ENCODE measurements at regions not wholly inside any gene's neighbourhood (a gene's known extent, or its start where the extent isn't known, plus 50 kb on each side); places are given as distances from the start of the nearest gene placed in this dataset.
"Not testable (repeated sequence)": the region's sequence is repeated elsewhere in the genome, so short reads cannot be mapped to it uniquely, and the experiment has no call there.

- ChIA-PET CTCF (no interaction called here), POLR2A (no interaction called here)
- H3K4me3 Mint-ChIP-seq = no peak overlapping the region
- Histone ChIP-seq H3K4me1 (ENCODE audit: insufficient read depth, low read length) (no peaks in the 10 kb centered on the region), H3K36me3 (ENCODE audit: insufficient read depth, low read length) (no peaks in the 10 kb centered on the region), H3K4me3 (ENCODE audit: low read length) (no peak overlapping the region), H3K9me3 (ENCODE audit: control insufficient read depth in 1 of 2, insufficient read depth in 1 of 2, low read length in 2 of 2) (no peaks in the 10 kb centered on the region), H3K27ac (ENCODE audit: low read depth in 1 of 2, low read length in 2 of 2) (no peak overlapping the region), H3K27me3 (ENCODE audit: control insufficient read depth in 1 of 2, insufficient read depth in 2 of 2, low read length in 2 of 2) (no peaks in the 10 kb centered on the region)
- H3K4me1 Mint-ChIP-seq (ENCODE audit: low read depth) = no peaks in the 10 kb centered on the region
- TF ChIP-seq CTCF (IDR thresholded peaks at IDR 0.05) = no peak
- no peaks in the 10 kb centered on the region for H3K36me3 Mint-ChIP-seq (ENCODE audit: low read depth)
- intact Hi-C loops (cut with DNase I, micrococcal nuclease) = no loop called here
- peaks cover 6% of the 10 kb centered on the region for H3K9me3 Mint-ChIP-seq
- H3K27ac Mint-ChIP-seq = no peak overlapping the region
- ATAC-seq (ENCODE audit: poor library complexity) (no peak), DNase-seq (no peak)
- no peaks in the 10 kb centered on the region for H3K27me3 Mint-ChIP-seq
These were observed 91.7 kb upstream of the TMSB4Y start for GRCh38 chrY:13611965-13612364.

- TF ChIP-seq CTCF (IDR thresholded peaks at IDR 0.05) = no peak
- H3K4me1 ChIP-seq (ENCODE audit: insufficient read depth, low read length) = no peaks in the 10 kb centered on the region
- DNase-seq (no peak), ATAC-seq (ENCODE audit: poor library complexity) (no peak)
- no peak overlapping the region for H3K4me3 ChIP-seq (ENCODE audit: low read length)
- POLR2A ChIA-PET = no interaction called here
- H3K36me3 Mint-ChIP-seq (ENCODE audit: low read depth) = no peaks in the 10 kb centered on the region
- no peaks in the 10 kb centered on the region for H3K4me1 Mint-ChIP-seq (ENCODE audit: low read depth)
- H3K27ac ChIP-seq (ENCODE audit: low read depth in 1 of 2, low read length in 2 of 2) = no peak overlapping the region
- CTCF ChIA-PET = no interaction called here
- H3K9me3 ChIP-seq (ENCODE audit: control insufficient read depth in 1 of 2, insufficient read depth in 1 of 2, low read length in 2 of 2) = no peaks in the 10 kb centered on the region
- intact Hi-C loops (cut with DNase I, micrococcal nuclease) = no loop called here
- H3K27ac Mint-ChIP-seq = no peak overlapping the region
- no peaks in the 10 kb centered on the region for H3K9me3 Mint-ChIP-seq
- no peak overlapping the region for H3K4me3 Mint-ChIP-seq
- no peaks in the 10 kb centered on the region for H3K27me3 Mint-ChIP-seq
- no peaks in the 10 kb centered on the region for H3K36me3 ChIP-seq (ENCODE audit: insufficient read depth, low read length)
- no peaks in the 10 kb centered on the region for H3K27me3 ChIP-seq (ENCODE audit: control insufficient read depth in 1 of 2, insufficient read depth in 2 of 2, low read length in 2 of 2)
These were observed 111.2 kb upstream of the TMSB4Y start for GRCh38 chrY:13592450-13592849.

- ATAC-seq (ENCODE audit: poor library complexity); H3K4me3 Mint-ChIP-seq; H3K9me3 ChIP-seq (ENCODE audit: control insufficient read depth in 1 of 2, insufficient read depth in 1 of 2, low read length in 2 of 2); H3K36me3 ChIP-seq (ENCODE audit: insufficient read depth, low read length); CTCF ChIA-PET; H3K27me3 ChIP-seq (ENCODE audit: control insufficient read depth in 1 of 2, insufficient read depth in 2 of 2, low read length in 2 of 2); POLR2A ChIA-PET; H3K9me3 Mint-ChIP-seq; H3K4me1 Mint-ChIP-seq (ENCODE audit: low read depth); H3K27ac Mint-ChIP-seq; H3K27ac ChIP-seq (ENCODE audit: low read depth in 1 of 2, low read length in 2 of 2); DNase-seq; H3K4me3 ChIP-seq (ENCODE audit: low read length); H3K4me1 ChIP-seq (ENCODE audit: insufficient read depth, low read length); H3K27me3 Mint-ChIP-seq; H3K36me3 Mint-ChIP-seq (ENCODE audit: low read depth); intact Hi-C loops (cut with DNase I, micrococcal nuclease): not testable (repeated sequence)
These were observed 91.1 kb upstream of the UTY start for GRCh38 chrY:13570931-13571330.

GRCh38 chrY:13567186-13567585 is 87.4 kb upstream of the UTY start:
- Histone ChIP-seq H3K36me3 (ENCODE audit: insufficient read depth, low read length) (no peaks in the 10 kb centered on the region), H3K27me3 (ENCODE audit: control insufficient read depth in 1 of 2, insufficient read depth in 2 of 2, low read length in 2 of 2) (no peaks in the 10 kb centered on the region), H3K27ac (ENCODE audit: low read depth in 1 of 2, low read length in 2 of 2) (no peak overlapping the region), H3K4me1 (ENCODE audit: insufficient read depth, low read length) (no peaks in the 10 kb centered on the region), H3K9me3 (ENCODE audit: control insufficient read depth in 1 of 2, insufficient read depth in 1 of 2, low read length in 2 of 2) (no peaks in the 10 kb centered on the region), H3K4me3 (ENCODE audit: low read length) (no peak overlapping the region)
- Mint-ChIP-seq H3K9me3 (no peaks in the 10 kb centered on the region), H3K27ac (no peak overlapping the region), H3K4me3 (no peak overlapping the region), H3K27me3 (no peaks in the 10 kb centered on the region), H3K36me3 (ENCODE audit: low read depth) (no peaks in the 10 kb centered on the region), H3K4me1 (ENCODE audit: low read depth) (no peaks in the 10 kb centered on the region)
- DNase-seq (no peak), ATAC-seq (ENCODE audit: poor library complexity) (no peak)
- TF ChIP-seq CTCF (IDR thresholded peaks at IDR 0.05) = no peak
- POLR2A ChIA-PET = no interaction called here
- intact Hi-C loops (cut with DNase I, micrococcal nuclease) = no loop called here
- CTCF ChIA-PET = no interaction called here

Data from CD4-positive, alpha-beta T cell (primary cell).